ENCODE measurements at regions not wholly inside any gene's neighbourhood (a gene's known extent, or its start where the extent isn't known, plus 50 kb on each side); places are given as distances from the start of the nearest gene placed in this dataset.

- Histone ChIP-seq H3K4me1 (ENCODE audit: control insufficient read depth in 1 of 2, insufficient read depth in 2 of 2, low read length in 2 of 2) (no peaks in the 10 kb centered on the region), H3K4me3 (replicated peaks in 1 of 2; ENCODE audit: low read depth in 1 of 2, low read length in 2 of 2) (no peak overlapping the region), H3K27ac (ENCODE audit: low read depth, low read length) (no peak overlapping the region), H3K4me2 (ENCODE audit: low read length) (no peak overlapping the region), H3K36me3 (ENCODE audit: control insufficient read depth in 1 of 2, insufficient read depth in 2 of 2, low read length in 2 of 2) (no peaks in the 10 kb centered on the region), H2AFZ (ENCODE audit: low read depth, low read length, poor library complexity, severe bottlenecking) (no peak overlapping the region), H3K27me3 (ENCODE audit: insufficient read depth, low read length) (peaks cover 35% of the 10 kb centered on the region), H3K79me2 (ENCODE audit: insufficient read depth, low read length) (no peaks in the 10 kb centered on the region), H3K9me3 (ENCODE audit: control insufficient read depth in 1 of 2, insufficient read depth in 1 of 2, low read depth in 1 of 2, low read length in 2 of 2) (no peaks in the 10 kb centered on the region), H3K9me2 (ENCODE audit: insufficient read depth) (no peaks in the 10 kb centered on the region), H3K9ac (ENCODE audit: low read length) (no peak overlapping the region), H4K20me1 (ENCODE audit: insufficient read depth) (no peaks in the 10 kb centered on the region)
- no peak for ATAC-seq
- ChIA-PET RAD21 (ENCODE audit: low non-redundant PET in 1 of 2, low total read pairs in 2 of 2, uncharacterized antibody in 2 of 2, unreplicated experiment in 2 of 2) (no interaction called here), CTCF (no interaction called here), POLR2A (no interaction called here)
- intact Hi-C loops (cut with micrococcal nuclease): no loop called here
- no TSS peak for BruUV-seq (replicated peaks)
- DNase-seq (ENCODE audit: low read depth, low spot score): no peak
- no peak for TF ChIP-seq ATF3 (IDR thresholded peaks at IDR 0.05)
- TF ChIP-seq SP1 (IDR thresholded peaks at IDR 0.05; ENCODE audit: low read depth): no peak
- TF ChIP-seq EZH2 (IDR thresholded peaks at IDR 0.05): no peak
- no peak for TF ChIP-seq FOSL1 (IDR thresholded peaks at IDR 0.05; ENCODE audit: low read depth)
- no peak for TF ChIP-seq CTCF (IDR thresholded peaks at IDR 0.05 in 2 of 3, conservative IDR thresholded peaks at IDR 0.05 in 1 of 3; ENCODE audit: borderline replicate concordance in 1 of 3, insufficient read depth in 1 of 3, low read depth in 2 of 3, low read length in 2 of 3)
- no peak for TF ChIP-seq ZNF274 (IDR thresholded peaks at IDR 0.05; ENCODE audit: low read depth, low read length)
- no peak for TF ChIP-seq ELF1 (IDR thresholded peaks at IDR 0.05; ENCODE audit: borderline replicate concordance, low read depth)
- TF ChIP-seq YY1 (IDR thresholded peaks at IDR 0.05; ENCODE audit: extremely low read depth, insufficient replicate concordance, low read depth, low read length): no peak
- no peak for TF ChIP-seq TCF7L2 (IDR thresholded peaks at IDR 0.05; ENCODE audit: borderline replicate concordance, extremely low read depth, insufficient read depth, insufficient read length)
- no peak for TF ChIP-seq CBX3 (IDR thresholded peaks at IDR 0.05; ENCODE audit: low read depth)
These were observed 596.0 kb upstream of the MGMT start for GRCh38 chr10:128870830-128871597.
